ENCODE measurements at regions not wholly inside any gene's neighbourhood (a gene's known extent, or its start where the extent isn't known, plus 50 kb on each side); places are given as distances from the start of the nearest gene placed in this dataset.

DNA sequence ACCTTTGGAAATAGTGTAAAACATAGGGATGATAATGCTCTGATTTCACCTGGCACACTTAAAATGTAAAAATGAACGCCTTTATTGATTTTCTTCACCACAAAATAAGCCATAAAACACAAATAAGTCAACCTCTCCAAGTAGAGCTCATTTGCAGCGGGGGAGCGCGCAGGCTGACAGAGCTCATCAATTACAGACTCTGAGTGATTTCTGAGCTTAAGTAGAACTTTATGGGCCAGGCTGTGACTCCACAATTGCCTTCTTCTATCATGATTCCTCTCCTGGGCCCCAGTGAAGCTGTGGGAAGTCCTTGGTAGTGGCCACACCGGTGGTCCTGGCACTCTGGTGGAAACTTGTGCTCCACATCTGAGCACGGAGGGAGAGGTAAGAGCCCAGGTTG is 789.0 kb upstream of the RAB6C start:
- TF ChIP-seq CTCF (IDR thresholded peaks at IDR 0.05; ENCODE audit: insufficient read depth, low read length) = no peak
- TF ChIP-seq POLR2AphosphoS5 (IDR thresholded peaks at IDR 0.05; ENCODE audit: low read depth) = no peak
- Histone ChIP-seq H3K27me3 (ENCODE audit: insufficient read depth, poor library complexity, severe bottlenecking) (peaks cover 3% of the 10 kb centered on the region), H3K27ac (replicated peaks) (no peak overlapping the region), H3K4me3 (replicated peaks; ENCODE audit: insufficient read depth, low read length) (no peak overlapping the region)
- DNase-seq (ENCODE audit: low read depth in 1 of 2, low spot score in 1 of 2) = no peak

DNA sequence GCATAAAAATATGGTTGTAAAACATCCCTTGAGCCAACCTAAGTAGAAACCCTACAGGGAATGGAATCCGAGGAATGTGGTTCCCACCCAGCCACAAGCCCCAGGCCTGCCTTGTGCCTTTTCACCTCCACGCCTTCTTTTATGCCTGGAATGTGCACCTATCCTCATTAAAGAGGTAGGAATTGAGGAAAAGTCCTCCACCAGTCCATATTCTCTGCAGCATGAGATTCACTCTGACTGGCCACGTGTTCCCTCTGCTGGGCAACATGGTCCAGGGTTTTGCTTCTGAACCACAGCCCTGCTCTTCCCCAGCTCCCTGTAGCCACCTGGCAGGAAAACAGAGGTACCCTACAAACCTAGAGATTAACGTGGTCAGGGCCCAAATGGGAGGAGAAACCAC is 787.9 kb upstream of the RAB6C start:
- Histone ChIP-seq H3K27ac (replicated peaks) (no peak overlapping the region), H3K27me3 (ENCODE audit: insufficient read depth, poor library complexity, severe bottlenecking) (peaks cover 3% of the 10 kb centered on the region), H3K4me3 (replicated peaks; ENCODE audit: insufficient read depth, low read length) (no peak overlapping the region)
- no peak for DNase-seq (ENCODE audit: low read depth in 1 of 2, low spot score in 1 of 2)
- TF ChIP-seq POLR2AphosphoS5 (IDR thresholded peaks at IDR 0.05; ENCODE audit: low read depth) (no peak), SPI1 (IDR thresholded peaks at IDR 0.05; ENCODE audit: borderline replicate concordance, low read depth) (no peak), REST (IDR thresholded peaks at IDR 0.05; ENCODE audit: insufficient replicate concordance, low read depth) (no peak), GABPA (IDR thresholded peaks at IDR 0.05; ENCODE audit: low read depth) (no peak), CTCF (IDR thresholded peaks at IDR 0.05; ENCODE audit: insufficient read depth, low read length) (no peak)

- Histone ChIP-seq H3K27ac (replicated peaks) (no peak overlapping the region), H3K27me3 (ENCODE audit: insufficient read depth, poor library complexity, severe bottlenecking) (peaks cover 3% of the 10 kb centered on the region), H3K4me3 (replicated peaks; ENCODE audit: insufficient read depth, low read length) (no peak overlapping the region)
- no peak for DNase-seq (ENCODE audit: low read depth in 1 of 2, low spot score in 1 of 2)
- TF ChIP-seq REST (IDR thresholded peaks at IDR 0.05; ENCODE audit: insufficient replicate concordance, low read depth) (no peak), POLR2AphosphoS5 (IDR thresholded peaks at IDR 0.05; ENCODE audit: low read depth) (no peak), SPI1 (IDR thresholded peaks at IDR 0.05; ENCODE audit: borderline replicate concordance, low read depth) (no peak), CTCF (IDR thresholded peaks at IDR 0.05; ENCODE audit: insufficient read depth, low read length) (no peak), GABPA (IDR thresholded peaks at IDR 0.05; ENCODE audit: low read depth) (no peak)
Measured at GRCh38 chr2:129192117-129192516, 787.3 kb upstream of the RAB6C start.

GRCh38 chr2:129192841-129193253 is 786.6 kb upstream of the RAB6C start:
- no peak for TF ChIP-seq POLR2AphosphoS5 (IDR thresholded peaks at IDR 0.05; ENCODE audit: low read depth)
- TF ChIP-seq SPI1 (IDR thresholded peaks at IDR 0.05; ENCODE audit: borderline replicate concordance, low read depth) = no peak
- TF ChIP-seq GABPA (IDR thresholded peaks at IDR 0.05; ENCODE audit: low read depth) = no peak
- no peak for TF ChIP-seq REST (IDR thresholded peaks at IDR 0.05; ENCODE audit: insufficient replicate concordance, low read depth)
- no peak for TF ChIP-seq CTCF (IDR thresholded peaks at IDR 0.05; ENCODE audit: insufficient read depth, low read length)

More at GRCh38 chr2:129192841-129193253, 786.6 kb upstream of the RAB6C start:
- no peak for DNase-seq (ENCODE audit: low read depth in 1 of 2, low spot score in 1 of 2)
- H3K27ac ChIP-seq (replicated peaks) = no peak overlapping the region
- H3K4me3 ChIP-seq (replicated peaks; ENCODE audit: insufficient read depth, low read length) = no peak overlapping the region
- H3K27me3 ChIP-seq (ENCODE audit: insufficient read depth, poor library complexity, severe bottlenecking) = peaks cover 3% of the 10 kb centered on the region

All from HL-60 (cell line).